Stomach (tissue), 8 donors: ENCODE measurements at regions not wholly inside any gene's neighbourhood (a gene's known extent, or its start where the extent isn't known, plus 50 kb on each side); places are given as distances from the start of the nearest gene placed in this dataset.

Experiments
- DNase-seq, 2 donors: peaks; one replicate each; pipeline versions ENCODE4 v3.0.0 to v3.0.0-alpha.2; 2013 to 2019
- H3K27ac ChIP-seq, 5 donors: fragments of 200-600 bp in 4 of 5; sonication (generic) in 4 of 5; one replicate each; pipeline ENCODE4 v1.5.1; 2013 to 2019; ENCODE audit warnings: mild to moderate bottlenecking in 1 of 5, moderate library complexity in 1 of 5
- H3K27me3 ChIP-seq, 3 donors: fragments of 200-600 bp; sonication (generic); one replicate each; pipeline ENCODE4 v1.5.1; 2017 to 2019; ENCODE audit warnings: mixed run types in 1 of 3
- H3K36me3 ChIP-seq, 4 donors: fragments of 200-600 bp; sonication (generic); 1 replicate in 3 of 4; 2 replicates in 1 of 4; pipeline ENCODE4 v1.5.1; 2016 to 2019
- H3K4me1 ChIP-seq, 4 donors: fragments of 200-600 bp; sonication (generic); one replicate each; pipeline ENCODE4 v1.5.1; 2016 to 2019
- H3K4me3 ChIP-seq, 4 donors: fragments of 200-600 bp; sonication (generic) in 3 of 4; one replicate each; pipeline ENCODE4 v1.5.1; 2016 to 2019; ENCODE audit warnings: mild to moderate bottlenecking in 1 of 4
- H3K9me3 ChIP-seq, 4 donors: fragments of 200-600 bp; sonication (generic); one replicate each; pipeline ENCODE4 v1.5.1; 2016 to 2019
- EP300 ChIP-seq: sonication (generic); formaldehyde crosslinking; IDR thresholded peaks from one replicate; pipeline ENCODE4 v1.6.1; 2017; ENCODE audit warnings: antibody characterized with exemption
- POLR2A ChIP-seq, 4 donors: fragments of 450-650 bp; IDR thresholded peaks; one replicate each; pipeline ENCODE4 v1.6.1; 2016; ENCODE audit warnings: antibody characterized with exemption in 4 of 4, control low read depth in 2 of 4, mild to moderate bottlenecking in 1 of 4, moderate library complexity in 1 of 4
- POLR2AphosphoS5 ChIP-seq, 3 donors: sonication (generic); formaldehyde crosslinking; IDR thresholded peaks; one replicate each; pipeline ENCODE4 v1.6.1; 2016; ENCODE audit warnings: antibody characterized with exemption in 3 of 3
- WGBS, 5 donors: extraction: QIAGEN DNeasy Blood & Tissue Kit in 3 of 5; methylation state at CpG; one replicate each; pipeline versions ENCODE4 v1.1.5 to v1.1.7; 2013 to 2018; 5-methylcytosine and 5-hydroxymethylcytosine counted together
- intact Hi-C: fragments of 100-400 bp; cut with DNase I; formaldehyde crosslinking; loops from one replicate; pipeline ENCODE4 v1.15.1; 2023; ENCODE audit warnings: low total_unique reads
- TF ChIP-seq, protein P1 (sequence below), 7 experiments: fragments of 450-650 bp in 4 of 7; fragments of 200-600 bp in 3 of 7; sonication (generic) in 3 of 7; IDR thresholded peaks; one replicate each; pipeline ENCODE4 v1.5.1; 2016 to 2019; ENCODE audit warnings: antibody characterized with exemption in 7 of 7, control low read depth in 2 of 7, mild to moderate bottlenecking in 1 of 7
- donor health status: healthy with polysubstance abuse.
- donor health status: Bipolar disorder and iron deficiency.
- donor health status: healthy.

- intact Hi-C loops = no loop called here
- no peak overlapping the region for H3K4me3 ChIP-seq
- H3K27ac ChIP-seq = no peak overlapping the region
- H3K9me3 ChIP-seq = no peaks in the 10 kb centered on the region
- DNase-seq = no peak
- H3K36me3 ChIP-seq = no peaks in the 10 kb centered on the region
- H3K27me3 ChIP-seq = no peaks in the 10 kb centered on the region
- no peak for TF ChIP-seq POLR2AphosphoS5 (IDR thresholded peaks at IDR 0.05)
- no peaks in the 10 kb centered on the region for H3K4me1 ChIP-seq
Observed at GRCh38 chr4:134308910-134309309, 107.3 kb upstream of the PABPC4L start.

DNA sequence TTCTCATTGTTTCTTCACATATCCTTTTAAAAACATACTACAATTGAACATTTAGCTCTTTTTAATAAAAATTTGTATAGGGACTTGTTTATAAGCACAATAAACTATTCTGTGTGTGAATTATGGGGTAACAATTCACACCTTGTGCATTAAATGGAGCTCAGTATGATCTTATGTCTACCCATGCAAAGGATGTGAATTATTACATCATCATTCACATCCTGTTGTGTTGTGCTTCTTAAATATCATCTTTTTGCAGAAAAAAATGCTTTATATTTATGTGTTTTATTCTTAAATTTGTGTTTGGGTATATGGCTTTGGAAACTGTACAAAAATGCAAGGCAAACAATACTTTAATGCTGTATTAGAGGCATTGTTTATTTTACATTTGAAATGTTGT lies 96.7 kb upstream of the PABPC4L start:
- no peaks in the 10 kb centered on the region for H3K27me3 ChIP-seq
- H3K4me1 ChIP-seq = no peaks in the 10 kb centered on the region
- no peak overlapping the region for H3K27ac ChIP-seq
- no peak overlapping the region for H3K4me3 ChIP-seq
- no peaks in the 10 kb centered on the region for H3K36me3 ChIP-seq
- intact Hi-C loops = no loop called here
- no peak for DNase-seq
- no peaks in the 10 kb centered on the region for H3K9me3 ChIP-seq
- TF ChIP-seq, protein P1, sequence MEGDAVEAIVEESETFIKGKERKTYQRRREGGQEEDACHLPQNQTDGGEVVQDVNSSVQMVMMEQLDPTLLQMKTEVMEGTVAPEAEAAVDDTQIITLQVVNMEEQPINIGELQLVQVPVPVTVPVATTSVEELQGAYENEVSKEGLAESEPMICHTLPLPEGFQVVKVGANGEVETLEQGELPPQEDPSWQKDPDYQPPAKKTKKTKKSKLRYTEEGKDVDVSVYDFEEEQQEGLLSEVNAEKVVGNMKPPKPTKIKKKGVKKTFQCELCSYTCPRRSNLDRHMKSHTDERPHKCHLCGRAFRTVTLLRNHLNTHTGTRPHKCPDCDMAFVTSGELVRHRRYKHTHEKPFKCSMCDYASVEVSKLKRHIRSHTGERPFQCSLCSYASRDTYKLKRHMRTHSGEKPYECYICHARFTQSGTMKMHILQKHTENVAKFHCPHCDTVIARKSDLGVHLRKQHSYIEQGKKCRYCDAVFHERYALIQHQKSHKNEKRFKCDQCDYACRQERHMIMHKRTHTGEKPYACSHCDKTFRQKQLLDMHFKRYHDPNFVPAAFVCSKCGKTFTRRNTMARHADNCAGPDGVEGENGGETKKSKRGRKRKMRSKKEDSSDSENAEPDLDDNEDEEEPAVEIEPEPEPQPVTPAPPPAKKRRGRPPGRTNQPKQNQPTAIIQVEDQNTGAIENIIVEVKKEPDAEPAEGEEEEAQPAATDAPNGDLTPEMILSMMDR (IDR thresholded peaks at IDR 0.05) = no peak
- no peak for TF ChIP-seq EP300
- no peak for TF ChIP-seq POLR2AphosphoS5 (IDR thresholded peaks at IDR 0.05)
- TF ChIP-seq POLR2A (IDR thresholded peaks at IDR 0.05) = no peak

DNA sequence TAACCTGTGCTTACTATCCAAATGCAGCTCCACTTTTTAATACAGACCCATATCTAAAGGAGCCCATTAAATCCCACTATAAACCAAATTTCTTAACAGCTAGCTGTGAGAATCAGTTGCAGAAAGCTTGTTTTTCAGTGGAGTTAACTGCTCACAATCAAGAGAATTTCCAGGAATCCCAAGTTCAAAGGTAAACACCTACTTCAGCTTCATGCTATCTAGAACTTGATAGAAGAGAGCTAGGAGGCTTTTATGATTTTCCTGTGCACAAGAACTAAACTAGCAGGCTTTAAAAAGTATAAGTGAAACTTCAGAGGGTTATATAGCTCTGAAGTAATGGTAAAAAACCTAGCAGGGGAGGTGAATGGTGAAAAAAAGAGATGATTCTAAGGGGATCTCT lies 96.2 kb upstream of the PABPC4L start:
- DNase-seq = no peak
- Histone ChIP-seq H3K9me3 (peaks cover 0 to under 1% (median 0%) of the 10 kb centered on the region in 4 donors), H3K27ac (no peak overlapping the region), H3K4me3 (no peak overlapping the region), H3K4me1 (no peaks in the 10 kb centered on the region), H3K27me3 (no peaks in the 10 kb centered on the region), H3K36me3 (no peaks in the 10 kb centered on the region)
- intact Hi-C loops = no loop called here
- TF ChIP-seq, protein P1 (IDR thresholded peaks at IDR 0.05) = no peak
- TF ChIP-seq EP300 (no peak), POLR2AphosphoS5 (IDR thresholded peaks at IDR 0.05) (no peak), POLR2A (IDR thresholded peaks at IDR 0.05) (no peak)

DNA sequence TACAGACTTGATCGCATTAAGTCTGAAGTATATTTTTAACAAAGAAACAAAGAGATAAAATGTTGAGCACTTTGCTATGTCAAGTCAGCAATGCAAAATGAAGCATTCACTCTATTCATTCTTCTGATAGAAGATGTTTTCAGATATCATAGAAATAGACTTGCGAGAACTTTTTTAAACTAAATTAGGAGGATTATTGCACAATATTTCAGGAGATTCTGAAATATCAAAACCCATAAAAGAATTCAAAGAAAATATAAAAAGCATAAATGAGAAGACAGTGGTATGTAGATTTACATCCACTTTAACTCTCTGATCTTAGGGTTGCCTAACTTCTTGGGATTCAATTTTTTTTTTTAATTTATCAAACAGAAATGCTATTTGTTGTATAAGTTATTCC lies 81.1 kb upstream of the PABPC4L start:
- intact Hi-C loops = no loop called here
- no peaks in the 10 kb centered on the region for H3K27me3 ChIP-seq
- H3K9me3 ChIP-seq = no peaks in the 10 kb centered on the region
- no peak overlapping the region for H3K4me3 ChIP-seq
- 88 to 94% (median 92%) methylated on average over 2 of the region's 2 CpGs for WGBS, 5 donors
- no peak for DNase-seq
- no peaks in the 10 kb centered on the region for H3K36me3 ChIP-seq
- TF ChIP-seq, protein P1 (IDR thresholded peaks at IDR 0.05) = no peak
- TF ChIP-seq EP300 (no peak), POLR2AphosphoS5 (IDR thresholded peaks at IDR 0.05) (no peak), POLR2A (IDR thresholded peaks at IDR 0.05) (no peak)
- no peaks in the 10 kb centered on the region for H3K4me1 ChIP-seq
- H3K27ac ChIP-seq = no peak overlapping the region

GRCh38 chr4:134278675-134279074 lies 77.1 kb upstream of the PABPC4L start:
- Histone ChIP-seq H3K4me3 (no peak overlapping the region), H3K9me3 (no peaks in the 10 kb centered on the region), H3K27ac (no peak overlapping the region), H3K36me3 (no peaks in the 10 kb centered on the region), H3K27me3 (no peaks in the 10 kb centered on the region), H3K4me1 (no peaks in the 10 kb centered on the region)
- TF ChIP-seq EP300 = no peak
- no peak for TF ChIP-seq POLR2A (IDR thresholded peaks at IDR 0.05)
- intact Hi-C loops = no loop called here
- DNase-seq = no peak
- WGBS, 5 donors = 45 to 79% (median 68%) methylated on average over 1 of the region's 1 CpG

GRCh38 chr4:134276476-134276875 lies 74.9 kb upstream of the PABPC4L start:
- intact Hi-C loops = no loop called here
- H3K36me3 ChIP-seq = no peaks in the 10 kb centered on the region
- H3K27me3 ChIP-seq = no peaks in the 10 kb centered on the region
- H3K27ac ChIP-seq = no peak overlapping the region
- no peak overlapping the region for H3K4me3 ChIP-seq
- WGBS, 5 donors = 67 to 82% (median 69%) methylated on average over 2 of the region's 2 CpGs
- peaks cover 0 to 6% (median 5%) of the 10 kb centered on the region in 4 donors for H3K9me3 ChIP-seq
- no peak for DNase-seq
- no peaks in the 10 kb centered on the region for H3K4me1 ChIP-seq
- no peak for TF ChIP-seq POLR2AphosphoS5 (IDR thresholded peaks at IDR 0.05)
- no peak for TF ChIP-seq EP300
